GM12878 (cell line): ENCODE measurements at regions not wholly inside any gene's neighbourhood (a gene's known extent, or its start where the extent isn't known, plus 50 kb on each side); places are given as distances from the start of the nearest gene placed in this dataset.

ENCODE experiments used
- ATAC-seq: fragments of 200-7000 bp; cut with Tn5 transposase; 3 replicates; pipeline ENCODE4 v1.9.1; 2020; ENCODE audit warnings: mild to moderate bottlenecking, moderate library complexity
- BruUV-seq: library from RNA; stranded (reverse); fragments of 400-500 nt; replicated peaks from 2 replicates; lab custom pipeline; 2021; lab: Mats Ljungman, UMichigan
- CTCF ChIA-PET: fragments of 300-600 bp; sonication (Branson Sonifier 250); formaldehyde crosslinking; extraction: SDS; loops from one replicate; lab custom pipeline; 2021; ENCODE audit warnings: inconsistent platforms; lab: Yijun Ruan, JAX
- POLR2A ChIA-PET: fragments of 350-600 bp; formaldehyde crosslinking; extraction: SDS; loops from one replicate; lab custom pipeline; 2021; ENCODE audit warnings: inconsistent platforms; lab: Charles Lee
- RAD21 ChIA-PET: fragments of 300-600 bp; sonication (Branson Sonifier 250); formaldehyde crosslinking; loops from one replicate; lab custom pipeline; 2023; ENCODE audit warnings: antibody characterized with exemption; ENCODE audit not compliant: unreplicated experiment; lab: Charles Lee
- SMC1A ChIA-PET: fragments of 300-600 bp; sonication (Branson Sonifier 250); formaldehyde crosslinking; loops from one replicate; lab custom pipeline; 2023; ENCODE audit not compliant: unreplicated experiment, uncharacterized antibody; lab: Charles Lee
- DNase-seq: peaks from one replicate; pipeline ENCODE4 v3.0.0-alpha.2; 2011; ENCODE audit warnings: low read depth, low spot score
- FAIRE-seq: peaks from 3 replicates; lab custom pipeline; 2011; peaks lifted over from hg19 to GRCh38; lab: Jason Lieb, UNC
- H2AFZ ChIP-seq: 2 replicates; pipeline ENCODE4 v1.6.0; 2011; ENCODE audit warnings: low read depth, low read length, control low read depth; ENCODE audit not compliant: control insufficient read depth
- H3K27ac ChIP-seq: 2 replicates; pipeline ENCODE4 v1.5.1; 2011; ENCODE audit warnings: control low read depth; ENCODE audit not compliant: control insufficient read depth, insufficient read depth
- H3K27me3 ChIP-seq, 2 experiments: replicated peaks in 1 of 2; 2 replicates each; pipeline versions ENCODE4 v1.6.0 to v1.6.1; 2011; ENCODE audit warnings: low read length in 1 of 2; ENCODE audit not compliant: control insufficient read depth in 2 of 2, insufficient read depth in 2 of 2
- H3K36me3 ChIP-seq, 2 experiments: 2 replicates each; pipeline ENCODE4 v1.5.1; 2011; ENCODE audit warnings: low read length in 1 of 2; ENCODE audit not compliant: control insufficient read depth in 2 of 2, insufficient read depth in 2 of 2
- H3K4me1 ChIP-seq: 2 replicates; pipeline ENCODE4 v1.6.1; 2011; ENCODE audit warnings: mild to moderate bottlenecking, low read length, moderate library complexity, mixed read lengths; ENCODE audit not compliant: control insufficient read depth, insufficient read depth
- H3K4me2 ChIP-seq: 2 replicates; pipeline ENCODE4 v1.6.0; 2011; ENCODE audit warnings: control low read depth; ENCODE audit not compliant: control insufficient read depth, insufficient read depth
- H3K4me3 ChIP-seq: fragments of 200-600 bp; sonication (generic); 2 replicates; pipeline ENCODE4 v1.5.1; 2016
- H3K79me2 ChIP-seq: 2 replicates; pipeline ENCODE4 v1.6.0; 2011; ENCODE audit warnings: low read length; ENCODE audit not compliant: control insufficient read depth, insufficient read depth
- H3K9ac ChIP-seq: 2 replicates; pipeline ENCODE4 v1.8.0; 2011; ENCODE audit warnings: low read length, control low read depth, mixed read lengths; ENCODE audit not compliant: control insufficient read depth, insufficient read depth
- H3K9me3 ChIP-seq: replicated peaks from 3 replicates; pipeline ENCODE4 v1.5.1; 2011; ENCODE audit warnings: mild to moderate bottlenecking, low read length; ENCODE audit not compliant: control insufficient read depth, insufficient read depth
- H4K20me1 ChIP-seq: 2 replicates; pipeline ENCODE4 v1.6.0; 2011; ENCODE audit not compliant: control insufficient read depth, insufficient read depth
- FOXK2 ChIP-seq: fragments of 450-650 bp; IDR thresholded peaks from 2 replicates; pipeline ENCODE4 v1.6.1; 2017; ENCODE audit warnings: mild to moderate bottlenecking, moderate library complexity
- IKZF1 ChIP-seq: fragments of 450-650 bp; conservative IDR thresholded peaks from 2 replicates; pipeline ENCODE4 v1.6.1; 2017; ENCODE audit warnings: antibody characterized with exemption, mild to moderate bottlenecking
- NFXL1 ChIP-seq: fragments of 450-650 bp; IDR thresholded peaks from 2 replicates; pipeline ENCODE4 v1.6.1; 2017; ENCODE audit warnings: antibody characterized with exemption, mild to moderate bottlenecking, borderline replicate concordance
- RAD21 ChIP-seq: IDR thresholded peaks from 2 replicates; pipeline ENCODE4 v1.6.1; 2011; ENCODE audit warnings: mild to moderate bottlenecking, low read depth, low read length, moderate library complexity; ENCODE audit not compliant: insufficient read depth
- SMC3 ChIP-seq: IDR thresholded peaks from 2 replicates; pipeline ENCODE4 v1.6.1; 2011; ENCODE audit warnings: low read length, improper control_type of control experiment, borderline replicate concordance
- TARDBP ChIP-seq: IDR thresholded peaks from 2 replicates; pipeline ENCODE4 v1.6.1; 2016; ENCODE audit warnings: borderline replicate concordance
- ZNF24 ChIP-seq: fragments of 450-650 bp; IDR thresholded peaks from 2 replicates; pipeline ENCODE4 v1.6.1; 2017; ENCODE audit warnings: antibody characterized with exemption, mild to moderate bottlenecking
- ZNF274 ChIP-seq: IDR thresholded peaks from one replicate; pipeline ENCODE4 v1.8.0; 2011; ENCODE audit not compliant: insufficient read length, insufficient read depth
- WGBS: methylation state at CpG from one replicate; pipeline ENCODE4 v1.1.6; 2016; ENCODE audit warnings: low lambda C conversion rate; ENCODE audit not compliant: insufficient replicate concordance, insufficient coverage; ENCODE audit errors: missing lambda C conversion rate; 5-methylcytosine and 5-hydroxymethylcytosine counted together
- in situ Hi-C: fragments of 300-500 bp; cut with MboI; formaldehyde crosslinking; loops from 9 replicates; pipeline ENCODE4 v1.14.3; 2018; ENCODE audit warnings: mixed read lengths
- intact Hi-C: fragments of 100-400 bp; cut with micrococcal nuclease; formaldehyde crosslinking; loops from one replicate; pipeline ENCODE4 v1.14.2; 2022; ENCODE audit not compliant: unreplicated experiment
- TF ChIP-seq, protein P1 (sequence below), 3 experiments: IDR thresholded peaks in 2 of 3; conservative IDR thresholded peaks in 1 of 3; 2 replicates each; pipeline ENCODE4 v1.5.1; 2011; ENCODE audit warnings: low read depth in 3 of 3, low read length in 3 of 3, mild to moderate bottlenecking in 3 of 3, control low read depth in 2 of 3, moderate library complexity in 2 of 3, inconsistent platforms in 1 of 3, mixed read lengths in 1 of 3; ENCODE audit not compliant: control insufficient read depth in 2 of 3, insufficient read depth in 1 of 3; ENCODE audit errors: extremely low read depth in 1 of 3

- H3K4me2 ChIP-seq = no peak overlapping the region
- ChIA-PET POLR2A (no interaction called here), SMC1A (interaction anchor here (0.7 to 1.2 kb wide), 2 partner anchors 439 to 733 kb away, joined by 3 read pairs; no protein-coding TSS in a partner anchor), RAD21 (interaction anchor here (0.8 kb wide), 1 partner anchor 315 kb away, joined by 3 read pairs; no protein-coding TSS in a partner anchor), CTCF (interaction anchor here (0.6 to 1.2 kb wide), 2 partner anchors 11 to 75 kb away, joined by 3 to 4 read pairs; no protein-coding TSS in a partner anchor)
- intact Hi-C loops (loop anchor here (5.0 to 10.0 kb wide), 2 partner anchors 751 to 813 kb away; no protein-coding TSS in a partner anchor), in situ Hi-C loops (no loop called here)
- TF ChIP-seq, protein P1, sequence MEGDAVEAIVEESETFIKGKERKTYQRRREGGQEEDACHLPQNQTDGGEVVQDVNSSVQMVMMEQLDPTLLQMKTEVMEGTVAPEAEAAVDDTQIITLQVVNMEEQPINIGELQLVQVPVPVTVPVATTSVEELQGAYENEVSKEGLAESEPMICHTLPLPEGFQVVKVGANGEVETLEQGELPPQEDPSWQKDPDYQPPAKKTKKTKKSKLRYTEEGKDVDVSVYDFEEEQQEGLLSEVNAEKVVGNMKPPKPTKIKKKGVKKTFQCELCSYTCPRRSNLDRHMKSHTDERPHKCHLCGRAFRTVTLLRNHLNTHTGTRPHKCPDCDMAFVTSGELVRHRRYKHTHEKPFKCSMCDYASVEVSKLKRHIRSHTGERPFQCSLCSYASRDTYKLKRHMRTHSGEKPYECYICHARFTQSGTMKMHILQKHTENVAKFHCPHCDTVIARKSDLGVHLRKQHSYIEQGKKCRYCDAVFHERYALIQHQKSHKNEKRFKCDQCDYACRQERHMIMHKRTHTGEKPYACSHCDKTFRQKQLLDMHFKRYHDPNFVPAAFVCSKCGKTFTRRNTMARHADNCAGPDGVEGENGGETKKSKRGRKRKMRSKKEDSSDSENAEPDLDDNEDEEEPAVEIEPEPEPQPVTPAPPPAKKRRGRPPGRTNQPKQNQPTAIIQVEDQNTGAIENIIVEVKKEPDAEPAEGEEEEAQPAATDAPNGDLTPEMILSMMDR (IDR thresholded peaks at IDR 0.05 in 2 of 3, conservative IDR thresholded peaks at IDR 0.05 in 1 of 3; ENCODE audit: control insufficient read depth in 2 of 3, extremely low read depth in 1 of 3, insufficient read depth in 1 of 3, low read depth in 3 of 3, low read length in 3 of 3) = peak; percentile 27 to 36 (median 29); a peak in 3 of 6 replicates
- TF ChIP-seq TARDBP (no peak), RAD21 (peak; percentile 32; the same call in 1 of the 2 replicates), IKZF1 (no peak), FOXK2 (no peak), NFXL1 (no peak), ZNF24 (no peak), SMC3 (peak; percentile 18; the same call in 1 of the 2 replicates), ZNF274 (no peak)
- H4K20me1 ChIP-seq = no peaks in the 10 kb centered on the region
- no peaks in the 10 kb centered on the region for H3K27me3 ChIP-seq
- H3K79me2 ChIP-seq = no peaks in the 10 kb centered on the region
- no TSS peak for BruUV-seq
- DNase-seq (no peak), ATAC-seq (peak; percentile 68), FAIRE-seq (no peak)
- no peaks in the 10 kb centered on the region for H3K9me3 ChIP-seq
- H3K36me3 ChIP-seq = no peaks in the 10 kb centered on the region
- H3K27ac ChIP-seq = no peak overlapping the region
- no peaks in the 10 kb centered on the region for H3K4me1 ChIP-seq
- no peak overlapping the region for H2AFZ ChIP-seq
- 35% methylated on average over 1 of the region's 1 CpG for WGBS
- H3K9ac ChIP-seq = no peak overlapping the region
- H3K4me3 ChIP-seq = no peak overlapping the region
These were observed 526.3 kb downstream of the GABRG2 start for GRCh38 chr5:162593881-162594280.
